GM18498 (cell line): ENCODE measurements at regions not wholly inside any gene's neighbourhood (a gene's known extent, or its start where the extent isn't known, plus 50 kb on each side); places are given as distances from the start of the nearest gene placed in this dataset.
"Not testable (repeated sequence)": the region's sequence is repeated elsewhere in the genome, so short reads cannot be mapped to it uniquely, and the experiment has no call there.

Experiments
- ATAC-seq: cut with Tn5 transposase; IDR thresholded peaks from one replicate; pipeline ENCODE4 v1.9.1; 2021; ENCODE audit warnings: mild to moderate bottlenecking, moderate library complexity; ENCODE audit not compliant: unreplicated experiment

DNA sequence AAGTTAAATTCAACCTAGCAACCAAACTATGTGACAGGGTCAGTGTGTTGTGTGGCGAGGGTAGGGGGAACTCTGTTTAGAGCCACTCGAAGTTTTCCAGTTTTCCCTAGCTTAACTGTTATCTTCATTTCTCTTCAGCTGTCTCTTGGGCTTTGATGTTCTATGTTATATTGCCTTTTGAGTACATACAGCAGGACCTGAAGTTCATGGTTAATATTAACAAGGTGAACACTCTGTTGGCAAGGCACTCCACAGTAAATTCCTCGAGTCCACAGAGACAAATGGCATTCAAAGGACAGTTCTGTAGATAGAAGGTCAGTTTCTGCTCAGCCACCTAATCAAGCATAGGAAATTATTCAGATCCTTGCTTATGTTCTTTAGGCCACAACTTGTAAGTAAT, 147.9 kb upstream of the DPH6 start:
- ATAC-seq = no peak

GRCh38 chr15:35695003-35695402, 149.0 kb upstream of the DPH6 start:
- ATAC-seq = no peak

- no peak for ATAC-seq
Observed at GRCh38 chr15:35696767-35697231, 150.8 kb upstream of the DPH6 start.

GRCh38 chr15:35697549-35698299, 151.8 kb upstream of the DPH6 start:
- ATAC-seq = no peak

- no peak for ATAC-seq
Observed at GRCh38 chr15:35698331-35698730, 152.4 kb upstream of the DPH6 start.

GRCh38 chr15:35698966-35699575, 153.1 kb upstream of the DPH6 start:
- no peak for ATAC-seq

DNA sequence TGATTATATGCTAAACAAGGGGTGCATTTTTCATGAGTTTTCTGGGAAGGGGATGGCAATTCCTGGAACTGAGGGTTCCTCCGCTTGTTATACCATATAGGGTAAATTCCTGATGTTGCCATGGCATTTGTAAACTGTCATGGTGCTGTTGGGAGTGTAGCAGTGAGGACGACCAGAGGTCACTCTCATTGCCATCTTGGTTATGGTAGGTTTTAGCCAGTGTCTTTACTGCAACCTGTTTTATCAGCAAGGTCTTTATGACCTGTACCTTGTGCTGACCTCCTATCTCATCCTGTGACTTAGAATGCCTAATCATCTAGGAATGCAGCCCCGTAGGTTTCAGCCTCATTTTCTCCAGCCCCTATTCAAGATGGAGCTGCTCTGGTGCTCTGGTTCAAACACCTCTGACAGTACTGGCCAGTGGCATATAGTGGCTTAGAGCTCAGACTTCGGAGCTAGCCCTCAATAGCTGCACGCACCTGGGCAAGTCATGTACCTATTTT, 154.2 kb upstream of the DPH6 start:
- not testable (repeated sequence) for ATAC-seq

GRCh38 chr15:35701402-35702046, 155.6 kb upstream of the DPH6 start:
- no peak for ATAC-seq

DNA sequence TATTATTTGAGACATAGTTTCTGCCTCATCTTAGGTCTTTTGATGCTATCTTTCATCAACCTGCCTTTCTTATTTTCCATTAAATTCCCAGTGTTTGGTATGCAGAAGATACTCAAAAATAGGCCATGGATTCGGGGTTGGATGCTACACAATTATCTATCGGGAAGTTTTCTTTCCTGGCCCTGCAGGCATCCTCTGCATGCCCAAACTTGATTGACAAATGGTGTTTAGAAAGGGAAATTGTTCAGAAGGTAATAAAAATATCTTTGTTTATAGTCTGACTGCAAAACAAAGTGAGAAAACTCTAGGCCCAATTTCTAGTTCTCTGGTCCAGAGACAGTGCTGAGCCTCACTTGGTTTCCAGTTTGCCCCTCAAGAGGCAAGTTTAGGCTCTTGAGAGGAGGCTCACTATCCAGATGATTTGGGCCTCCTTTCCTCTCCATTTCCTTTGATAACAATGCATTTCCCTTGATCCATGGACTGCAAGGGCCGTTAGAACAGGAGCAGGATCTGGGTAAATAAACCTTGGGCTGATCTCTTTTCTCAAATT, 157.1 kb upstream of the DPH6 start:
- no peak for ATAC-seq

GRCh38 chr15:35705030-35705883, 159.3 kb upstream of the DPH6 start:
- no peak for ATAC-seq

DNA sequence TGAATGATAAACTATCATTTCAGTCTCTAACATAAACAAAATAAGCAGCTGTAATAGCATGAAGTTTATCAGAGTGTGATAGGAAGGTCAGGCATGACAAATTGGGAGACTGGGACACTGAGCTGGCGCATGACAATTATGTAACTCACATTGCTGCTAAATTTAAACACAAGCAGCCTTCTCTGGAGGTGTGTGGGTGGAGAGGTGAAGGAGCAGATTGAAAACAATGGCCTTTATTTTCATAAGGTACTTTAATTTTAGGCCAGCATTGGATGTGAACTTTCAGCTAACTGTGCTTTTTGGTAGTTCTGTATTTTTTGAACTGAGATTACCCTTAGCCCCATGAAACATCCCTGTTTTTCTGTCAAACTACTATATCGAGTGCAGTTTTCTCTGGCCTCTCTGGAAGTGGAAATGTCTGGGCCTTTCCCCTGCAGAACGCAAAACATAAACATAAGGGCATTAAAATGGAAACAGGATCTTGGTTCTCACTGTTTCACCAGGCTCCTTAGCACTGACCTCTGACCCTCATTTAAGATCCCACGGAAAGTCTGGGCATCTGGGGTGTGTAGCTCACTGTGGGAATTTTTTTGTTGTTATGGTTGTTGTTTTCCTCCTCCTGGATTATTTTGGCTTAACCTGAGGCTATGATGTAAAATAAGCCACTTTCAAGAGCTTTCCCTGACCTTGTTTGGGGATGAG, 160.1 kb upstream of the DPH6 start:
- no peak for ATAC-seq

GRCh38 chr15:35712956-35713355, 167.0 kb upstream of the DPH6 start:
- ATAC-seq = no peak

GRCh38 chr15:35713733-35714132, 167.8 kb upstream of the DPH6 start:
- ATAC-seq = no peak

DNA sequence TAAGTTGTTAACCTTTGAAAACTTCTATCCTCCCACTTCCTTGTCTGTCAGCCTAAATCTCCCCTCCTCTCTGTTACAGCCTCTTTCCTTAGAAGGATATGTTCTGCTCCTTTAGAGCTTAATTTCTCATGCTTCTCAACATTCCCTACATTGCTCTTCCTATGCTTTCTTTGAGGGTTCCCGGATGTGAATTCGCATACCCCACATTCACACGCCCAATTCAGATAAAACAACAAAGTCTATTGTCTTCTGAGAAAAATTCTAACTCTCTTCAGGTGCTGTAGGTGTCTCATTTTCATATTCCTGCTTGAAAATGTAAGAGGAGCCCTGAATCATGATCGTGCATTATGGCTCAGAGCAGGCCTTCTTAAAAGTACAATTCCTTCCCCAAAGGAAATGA, 171.8 kb upstream of the DPH6 start:
- no peak for ATAC-seq

DNA sequence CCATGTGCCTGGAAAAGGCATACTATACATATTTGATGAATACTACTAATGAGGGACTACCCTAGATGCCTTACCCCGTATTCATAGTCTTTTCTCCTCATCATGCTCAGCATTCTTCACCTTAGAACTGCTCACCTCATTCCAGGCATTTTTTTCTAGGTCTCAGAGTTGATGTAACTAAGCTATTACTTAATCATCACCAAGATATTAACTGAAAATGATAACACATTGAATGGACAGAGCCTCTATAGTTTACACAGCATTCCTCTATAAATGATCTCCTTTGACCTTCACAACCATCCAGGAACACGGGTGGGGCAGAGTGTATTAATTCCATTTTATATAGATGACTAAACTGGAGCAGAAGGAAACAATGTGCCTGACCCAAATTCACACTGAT, 174.1 kb upstream of the DPH6 start:
- ATAC-seq = no peak

- ATAC-seq = no peak
Observed at GRCh38 chr15:35720984-35721383, 175.0 kb upstream of the DPH6 start.

- no peak for ATAC-seq
Observed at GRCh38 chr15:35721751-35722150, 175.8 kb upstream of the DPH6 start.

DNA sequence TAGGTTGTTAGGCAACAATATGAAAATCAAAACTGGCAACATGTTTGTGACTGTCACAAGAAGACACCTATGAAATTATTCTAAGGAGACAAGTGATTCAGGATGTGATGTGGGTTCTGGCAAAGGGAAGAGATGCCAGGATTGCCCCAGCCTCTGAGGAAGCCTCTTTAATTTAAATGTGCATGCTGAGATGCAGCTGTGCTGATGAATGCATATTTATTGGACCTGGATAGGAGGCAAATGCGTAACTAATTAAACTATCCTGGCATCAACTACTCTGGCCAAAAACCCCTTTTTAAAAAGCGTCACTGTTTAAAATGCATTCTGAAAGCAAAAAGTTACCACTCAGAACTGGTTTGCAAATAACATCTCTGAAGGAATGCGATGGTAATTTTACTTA, 176.5 kb upstream of the DPH6 start:
- no peak for ATAC-seq

GRCh38 chr15:35723120-35723847, 177.3 kb upstream of the DPH6 start:
- ATAC-seq = no peak
